Endothelial cell of umbilical vein (primary cell): ENCODE measurements at regions not wholly inside any gene's neighbourhood (a gene's known extent, or its start where the extent isn't known, plus 50 kb on each side); places are given as distances from the start of the nearest gene placed in this dataset.

Experiments
- BruUV-seq: library from RNA; stranded (reverse); fragments of 400-500 nt; replicated peaks from 2 replicates; lab custom pipeline; 2021; lab: Mats Ljungman, UMichigan
- CTCF ChIA-PET: fragments of 300-600, 350-600 bp; sonication (Branson Sonifier 250); formaldehyde crosslinking; loops from one replicate; lab custom pipeline; 2021; ENCODE audit warnings: antibody characterized with exemption, inconsistent platforms; lab: Charles Lee
- POLR2A ChIA-PET: fragments of 300-600, 350-600 bp; sonication (Branson Sonifier 250); formaldehyde crosslinking; loops from one replicate; lab custom pipeline; 2021; ENCODE audit warnings: antibody characterized with exemption, inconsistent platforms; lab: Charles Lee
- DNase-seq: peaks from one replicate; pipeline ENCODE4 v3.0.0-alpha.2; 2011; ENCODE audit warnings: low read depth, low spot score
- FAIRE-seq: peaks from 2 replicates; lab custom pipeline; 2011; peaks lifted over from hg19 to GRCh38; lab: Jason Lieb, UNC
- H2AFZ ChIP-seq: 2 replicates; pipeline ENCODE4 v1.6.0; 2012; ENCODE audit warnings: low read depth, low read length, control low read depth, inconsistent platforms
- H3K27ac ChIP-seq: 2 replicates; pipeline ENCODE4 v1.5.1; 2011; ENCODE audit warnings: low read depth, mild to moderate bottlenecking, control low read depth, low read length, moderate library complexity; ENCODE audit not compliant: insufficient read depth
- H3K27me3 ChIP-seq, 2 experiments: 2 replicates each; pipeline versions ENCODE4 v1.6.0 to v1.6.1; 2011; ENCODE audit warnings: low read length in 2 of 2, mixed read lengths in 1 of 2; ENCODE audit not compliant: control insufficient read depth in 2 of 2, insufficient read depth in 2 of 2
- H3K36me3 ChIP-seq, 2 experiments: 2 replicates in 1 of 2; 3 replicates in 1 of 2; pipeline ENCODE4 v1.5.1; 2011; ENCODE audit warnings: low read length in 2 of 2, mild to moderate bottlenecking in 1 of 2, moderate library complexity in 1 of 2; ENCODE audit not compliant: control insufficient read depth in 2 of 2, insufficient read depth in 2 of 2; ENCODE audit errors: extremely low read depth in 1 of 2
- H3K4me1 ChIP-seq: 3 replicates; pipeline ENCODE4 v1.5.1; 2011; ENCODE audit warnings: mild to moderate bottlenecking, low read length; ENCODE audit not compliant: control insufficient read depth, insufficient read depth; ENCODE audit errors: extremely low read depth
- H3K4me2 ChIP-seq: 2 replicates; pipeline ENCODE4 v1.6.1; 2011; ENCODE audit warnings: low read length, control low read depth, mixed read lengths; ENCODE audit not compliant: insufficient read depth
- H3K4me3 ChIP-seq, 3 experiments: fragments of 200-600 bp in 1 of 3; sonication (generic), shearing (Covaris generic) in 1 of 3; replicated peaks in 1 of 3; 2 replicates each; pipeline ENCODE4 v1.5.1; 2011 to 2016; ENCODE audit warnings: control low read depth in 3 of 3, low read length in 3 of 3, mild to moderate bottlenecking in 2 of 3, inconsistent platforms in 1 of 3, low read depth in 1 of 3, moderate library complexity in 1 of 3; ENCODE audit not compliant: insufficient read depth in 1 of 3
- H3K79me2 ChIP-seq: 2 replicates; pipeline ENCODE4 v1.6.0; 2012; ENCODE audit warnings: low read length, inconsistent platforms; ENCODE audit not compliant: control insufficient read depth, insufficient read depth
- H3K9ac ChIP-seq: replicated peaks from 2 replicates; pipeline ENCODE3; 2011; ENCODE audit warnings: low read length, control low read depth; ENCODE audit not compliant: insufficient read depth; ENCODE audit errors: extremely low read depth
- H3K9me1 ChIP-seq: replicated peaks from 3 replicates; pipeline ENCODE4 v1.6.0; 2011; ENCODE audit warnings: mild to moderate bottlenecking, low read length; ENCODE audit not compliant: control insufficient read depth, insufficient read depth; ENCODE audit errors: extremely low read depth
- H3K9me3 ChIP-seq: replicated peaks from 2 replicates; pipeline ENCODE4 v1.5.1; 2012; ENCODE audit warnings: low read length, inconsistent platforms; ENCODE audit not compliant: control insufficient read depth, insufficient read depth
- H4K20me1 ChIP-seq: replicated peaks from 2 replicates; pipeline ENCODE3; 2011; ENCODE audit warnings: mild to moderate bottlenecking, low read length; ENCODE audit not compliant: control insufficient read depth, insufficient read depth; ENCODE audit errors: extremely low read depth
- EZH2 ChIP-seq: IDR thresholded peaks from 2 replicates; pipeline ENCODE4 v1.6.1; 2012; ENCODE audit warnings: borderline replicate concordance, low read depth, mild to moderate bottlenecking, moderate library complexity, low read length, inconsistent platforms; ENCODE audit not compliant: severe bottlenecking
- FOS ChIP-seq: IDR thresholded peaks from 2 replicates; pipeline ENCODE4 v1.6.1; 2011; ENCODE audit warnings: mild to moderate bottlenecking, low read length, moderate library complexity, borderline replicate concordance; ENCODE audit not compliant: insufficient read depth
- GATA2 ChIP-seq: IDR thresholded peaks from 2 replicates; pipeline ENCODE4 v1.7.0; 2011; ENCODE audit warnings: low read depth, mild to moderate bottlenecking, moderate library complexity, mixed read lengths, low read length; ENCODE audit not compliant: insufficient read length, insufficient read depth
- JUN ChIP-seq: IDR thresholded peaks from 2 replicates; pipeline ENCODE4 v1.6.1; 2011; ENCODE audit warnings: borderline replicate concordance, low read depth; ENCODE audit not compliant: insufficient read length, insufficient read depth
- MYC ChIP-seq: IDR thresholded peaks from one replicate; pipeline ENCODE4 v1.6.1; 2011; ENCODE audit warnings: mild to moderate bottlenecking, low read depth, low read length
- POLR2A ChIP-seq: IDR thresholded peaks from 2 replicates; pipeline ENCODE4 v1.6.1; 2012; ENCODE audit warnings: low read depth, mild to moderate bottlenecking, control low read depth, low read length
- POLR2AphosphoS5 ChIP-seq: IDR thresholded peaks from 2 replicates; pipeline ENCODE4 v1.6.1; 2012; ENCODE audit warnings: low read depth, mild to moderate bottlenecking, control low read depth, low read length, moderate library complexity; ENCODE audit not compliant: insufficient read depth
- dilution Hi-C: fragments of 300-500 bp; cut with MboI; formaldehyde crosslinking; loops from one replicate; pipeline ENCODE4 v1.15.0; 2019; ENCODE audit warnings: low sequenced_read_pairs; ENCODE audit not compliant: extremely low pct_ligation_motif_present
- intact Hi-C: fragments of 100-400 bp; cut with micrococcal nuclease; formaldehyde crosslinking; loops from one replicate; pipeline ENCODE4 v1.10.0; 2022
- TF ChIP-seq, protein P1 (sequence below): IDR thresholded peaks from 2 replicates; pipeline ENCODE4 v1.6.1; 2011; ENCODE audit not compliant: insufficient read depth, insufficient read length
- TF ChIP-seq, protein P2 (sequence below), 2 donors: IDR thresholded peaks; 1 replicate in 1 of 2; 2 replicates in 1 of 2; pipeline ENCODE4 v1.5.1; 2011; ENCODE audit warnings: low read length in 2 of 2, mild to moderate bottlenecking in 2 of 2, moderate library complexity in 2 of 2, control low read depth in 1 of 2, inconsistent platforms in 1 of 2, low read depth in 1 of 2; ENCODE audit not compliant: insufficient read depth in 1 of 2; ENCODE audit errors: extremely low read depth in 1 of 2

DNA sequence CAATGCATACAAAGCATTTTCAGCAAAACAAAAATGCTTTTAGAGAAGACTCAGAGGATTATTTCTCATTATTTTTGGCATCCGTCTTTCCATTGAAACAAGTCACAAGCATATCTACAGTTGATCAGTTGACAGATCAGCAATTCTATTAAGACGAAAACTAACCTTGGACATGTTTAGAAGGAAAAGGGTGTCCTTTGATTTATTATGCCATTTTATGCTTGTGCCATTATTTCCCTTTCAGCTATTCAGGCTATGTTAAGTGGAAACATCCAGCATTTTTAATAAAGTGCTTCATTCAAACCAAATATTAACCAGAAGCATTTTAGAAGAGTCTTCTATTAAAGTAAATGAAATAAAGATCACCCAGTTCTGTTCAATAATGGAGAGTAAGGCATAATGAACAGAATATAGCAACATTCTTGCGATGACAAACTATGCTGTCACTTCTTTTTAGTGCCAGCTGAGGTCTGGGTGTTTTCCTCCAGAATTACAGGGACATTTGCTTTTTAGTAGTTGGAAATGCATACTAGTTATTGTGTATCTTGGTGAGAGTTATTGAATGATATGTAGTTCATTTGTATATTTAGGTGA is 481.4 kb downstream of the PLA2G4A start:
- Histone ChIP-seq H3K36me3 (no peaks in the 10 kb centered on the region), H3K4me2 (no peak overlapping the region), H3K27ac (no peak overlapping the region), H3K27me3 (no peaks in the 10 kb centered on the region), H3K4me1 (peaks cover 2% of the 10 kb centered on the region), H4K20me1 (no peaks in the 10 kb centered on the region), H2AFZ (no peak overlapping the region), H3K9me3 (no peaks in the 10 kb centered on the region), H3K79me2 (no peaks in the 10 kb centered on the region), H3K9ac (no peak overlapping the region), H3K4me3 (no peak overlapping the region), H3K9me1 (no peaks in the 10 kb centered on the region)
- no peak for TF ChIP-seq EZH2
- TF ChIP-seq, protein P1, sequence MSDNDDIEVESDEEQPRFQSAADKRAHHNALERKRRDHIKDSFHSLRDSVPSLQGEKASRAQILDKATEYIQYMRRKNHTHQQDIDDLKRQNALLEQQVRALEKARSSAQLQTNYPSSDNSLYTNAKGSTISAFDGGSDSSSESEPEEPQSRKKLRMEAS = no peak
- no peak for TF ChIP-seq FOS
- no peak for TF ChIP-seq POLR2AphosphoS5
- TF ChIP-seq MYC = no peak
- no peak for TF ChIP-seq JUN
- TF ChIP-seq, protein P2, sequence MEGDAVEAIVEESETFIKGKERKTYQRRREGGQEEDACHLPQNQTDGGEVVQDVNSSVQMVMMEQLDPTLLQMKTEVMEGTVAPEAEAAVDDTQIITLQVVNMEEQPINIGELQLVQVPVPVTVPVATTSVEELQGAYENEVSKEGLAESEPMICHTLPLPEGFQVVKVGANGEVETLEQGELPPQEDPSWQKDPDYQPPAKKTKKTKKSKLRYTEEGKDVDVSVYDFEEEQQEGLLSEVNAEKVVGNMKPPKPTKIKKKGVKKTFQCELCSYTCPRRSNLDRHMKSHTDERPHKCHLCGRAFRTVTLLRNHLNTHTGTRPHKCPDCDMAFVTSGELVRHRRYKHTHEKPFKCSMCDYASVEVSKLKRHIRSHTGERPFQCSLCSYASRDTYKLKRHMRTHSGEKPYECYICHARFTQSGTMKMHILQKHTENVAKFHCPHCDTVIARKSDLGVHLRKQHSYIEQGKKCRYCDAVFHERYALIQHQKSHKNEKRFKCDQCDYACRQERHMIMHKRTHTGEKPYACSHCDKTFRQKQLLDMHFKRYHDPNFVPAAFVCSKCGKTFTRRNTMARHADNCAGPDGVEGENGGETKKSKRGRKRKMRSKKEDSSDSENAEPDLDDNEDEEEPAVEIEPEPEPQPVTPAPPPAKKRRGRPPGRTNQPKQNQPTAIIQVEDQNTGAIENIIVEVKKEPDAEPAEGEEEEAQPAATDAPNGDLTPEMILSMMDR (IDR thresholded peaks at IDR 0.05; ENCODE audit: extremely low read depth in 1 of 2, insufficient read depth in 1 of 2, low read depth in 1 of 2, low read length in 2 of 2) = no peak
- TF ChIP-seq POLR2A = no peak
- TF ChIP-seq GATA2 = no peak
- ChIA-PET CTCF (no interaction called here), POLR2A (no interaction called here)
- DNase-seq (no peak), FAIRE-seq (no peak)
- BruUV-seq = no TSS peak
- intact Hi-C loops = no loop called here
- dilution Hi-C loops = no loop called here
